Stimulated activated CD4-positive, alpha-beta T cell treated with anti-CD3 and anti-CD28 coated beads, Interleukin-12 subunit alpha, Interleukin-12 subunit beta, amount 100 ng/mL, for 24 hours (primary cell): ENCODE measurements at regions not wholly inside any gene's neighbourhood (a gene's known extent, or its start where the extent isn't known, plus 50 kb on each side); places are given as distances from the start of the nearest gene placed in this dataset.

ENCODE experiments used
- DNase-seq, 2 experiments: peaks; one replicate each; pipeline ENCODE4 v3.0.0-alpha.2; 2020; ENCODE audit warnings: low read depth in 2 of 2

GRCh38 chr2:137729305-137729704 lies 235.0 kb upstream of the HNMT start:
- no peak for DNase-seq

DNA sequence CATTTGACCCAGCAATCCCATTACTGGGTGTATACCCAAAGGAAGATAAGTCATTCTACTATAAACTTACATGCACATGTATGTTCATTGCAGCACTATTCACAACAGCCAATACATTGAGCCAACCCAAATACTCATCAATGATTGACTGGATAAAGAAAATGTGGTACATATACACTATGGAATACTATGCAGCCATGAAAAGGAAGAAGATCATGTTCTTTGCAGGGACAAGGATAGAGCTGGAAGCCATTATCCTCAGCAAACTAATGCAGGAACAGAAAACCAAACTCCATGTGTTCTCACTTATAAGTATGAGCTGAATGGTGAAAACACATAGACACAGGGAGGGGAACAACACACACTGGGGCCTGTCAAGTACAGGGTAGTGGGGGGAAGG lies 226.7 kb upstream of the HNMT start:
- DNase-seq: no peak

DNA sequence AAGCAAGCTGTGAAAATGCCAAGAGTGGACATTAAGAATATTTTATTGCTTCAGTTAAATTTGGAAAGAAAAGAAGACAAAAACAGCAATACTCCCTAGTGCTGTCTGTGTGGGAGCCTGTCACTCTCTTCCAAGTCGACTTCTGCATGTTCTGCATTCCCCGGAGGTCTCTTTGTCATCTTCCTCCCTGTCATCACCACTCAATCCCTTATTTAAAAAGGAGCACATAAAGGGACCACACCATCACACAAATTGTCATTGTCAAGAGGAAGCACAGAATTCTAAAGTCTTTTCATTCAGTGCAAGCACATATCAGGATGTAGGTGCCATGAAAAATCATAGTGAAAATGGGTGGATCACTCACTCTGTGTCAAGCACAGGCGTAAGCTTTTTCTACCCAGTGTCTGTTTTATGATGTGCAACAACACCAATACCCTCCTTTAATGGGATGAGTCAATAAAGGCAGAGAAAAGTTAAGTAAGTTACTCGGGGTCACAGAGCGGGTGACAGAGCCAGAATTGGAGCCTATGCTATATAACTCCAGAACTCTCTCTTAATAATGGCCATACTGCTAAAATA lies 222.4 kb upstream of the HNMT start:
- DNase-seq: no peak

DNA sequence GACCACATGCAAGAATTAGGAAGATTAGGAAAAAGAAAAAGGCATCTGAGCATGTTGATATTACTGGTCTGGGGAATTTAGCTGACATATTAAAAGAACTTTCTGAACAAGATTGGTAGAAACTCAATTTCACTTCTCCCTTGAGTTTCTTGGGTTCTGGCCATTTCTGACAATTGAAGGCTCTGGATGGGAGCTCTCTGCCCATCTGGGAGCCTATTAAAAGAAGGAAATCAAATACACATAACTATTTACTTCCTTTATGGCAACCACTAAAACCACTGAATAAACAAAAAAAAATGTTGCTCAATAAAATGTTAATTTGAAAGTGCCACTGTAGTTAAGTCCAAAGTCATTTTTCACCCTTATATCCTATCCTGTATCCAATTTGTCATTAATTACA lies 216.8 kb upstream of the HNMT start:
- no peak for DNase-seq

- DNase-seq: no peak
Observed at GRCh38 chr2:137748533-137748932, 215.7 kb upstream of the HNMT start.

DNA sequence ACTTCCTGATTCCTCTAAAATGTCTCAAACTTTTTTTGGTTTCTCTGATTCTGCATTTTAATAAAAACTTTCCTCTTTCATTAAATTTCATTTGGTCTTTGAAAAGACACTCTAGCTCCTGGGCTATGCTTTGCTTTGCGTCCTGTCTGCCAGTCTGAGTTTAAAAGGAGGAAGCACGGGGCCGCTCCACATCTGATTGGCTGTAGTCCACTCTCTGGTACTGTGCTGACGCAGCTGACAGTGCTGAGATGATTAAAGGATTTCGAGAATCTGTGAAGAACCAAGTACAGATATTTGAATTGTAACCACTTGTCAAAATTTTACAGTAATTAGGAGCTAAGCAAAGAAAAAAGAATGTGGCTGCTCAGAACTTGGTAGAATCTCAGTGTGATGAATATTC lies 199.6 kb upstream of the HNMT start:
- no peak for DNase-seq

GRCh38 chr2:137769406-137769805 lies 194.9 kb upstream of the HNMT start:
- DNase-seq: no peak

- DNase-seq: no peak
Observed at GRCh38 chr2:137770166-137770565, 194.1 kb upstream of the HNMT start.

DNA sequence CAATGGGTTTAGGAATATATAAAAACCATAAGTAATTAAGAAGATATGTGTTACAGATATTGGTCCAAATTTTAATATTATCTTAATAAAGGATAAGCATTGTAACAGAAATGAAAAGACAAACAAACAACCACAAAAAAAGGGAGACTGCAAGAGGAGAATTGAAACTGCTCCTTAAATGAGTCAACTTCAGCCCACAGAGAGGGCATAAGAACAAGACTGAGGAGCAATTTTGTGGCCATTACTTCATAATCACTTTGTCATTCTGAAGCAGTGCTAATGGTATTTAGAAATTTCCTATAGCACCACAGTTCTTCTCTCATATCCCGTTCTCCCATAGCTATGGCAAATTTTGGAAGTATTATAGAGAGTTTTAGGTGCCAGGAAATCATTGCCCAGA lies 193.2 kb upstream of the HNMT start:
- DNase-seq: no peak

DNA sequence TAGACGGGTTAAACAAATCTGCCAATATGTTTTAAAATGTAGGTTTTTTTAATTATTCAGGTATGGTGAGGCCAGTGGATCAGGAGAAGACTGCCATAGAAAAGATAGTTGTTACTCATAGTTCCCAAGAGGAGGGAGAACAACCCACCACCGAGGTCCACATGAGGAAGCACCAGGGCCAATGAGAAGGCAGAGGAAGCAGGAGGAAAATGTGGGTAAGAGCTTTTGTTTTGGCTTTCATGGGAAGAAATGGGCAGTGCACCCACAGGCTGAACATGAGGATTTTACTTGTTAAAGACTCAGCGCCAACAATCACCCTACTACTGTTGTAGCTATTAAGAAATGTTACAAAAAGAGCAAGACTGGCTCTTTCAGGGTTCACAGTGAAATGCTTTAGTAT lies 191.8 kb upstream of the HNMT start:
- DNase-seq: no peak

DNA sequence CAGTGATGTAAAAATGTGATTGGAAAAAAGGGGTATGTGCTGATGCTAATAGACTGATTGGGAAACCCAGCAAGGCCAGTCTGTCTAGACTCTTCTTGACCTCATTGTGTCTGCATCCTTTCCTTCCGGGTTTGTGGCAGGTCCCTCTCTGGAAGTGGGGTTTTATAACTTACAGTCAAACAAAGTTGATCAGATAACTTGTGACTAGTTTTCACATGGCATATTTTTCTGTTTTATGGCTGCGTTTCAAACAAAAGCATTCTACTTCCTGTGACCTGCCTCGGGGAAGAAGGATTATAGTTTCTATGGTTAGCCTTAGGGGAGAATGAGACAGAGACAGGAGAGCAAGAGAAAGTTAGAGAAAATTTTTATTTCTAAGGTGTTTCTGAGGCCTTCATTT lies 188.7 kb upstream of the HNMT start:
- no peak for DNase-seq

- DNase-seq: no peak
Observed at GRCh38 chr2:137776697-137777096, 187.6 kb upstream of the HNMT start.

- no peak for DNase-seq
Observed at GRCh38 chr2:137797641-137798040, 166.6 kb upstream of the HNMT start.

DNA sequence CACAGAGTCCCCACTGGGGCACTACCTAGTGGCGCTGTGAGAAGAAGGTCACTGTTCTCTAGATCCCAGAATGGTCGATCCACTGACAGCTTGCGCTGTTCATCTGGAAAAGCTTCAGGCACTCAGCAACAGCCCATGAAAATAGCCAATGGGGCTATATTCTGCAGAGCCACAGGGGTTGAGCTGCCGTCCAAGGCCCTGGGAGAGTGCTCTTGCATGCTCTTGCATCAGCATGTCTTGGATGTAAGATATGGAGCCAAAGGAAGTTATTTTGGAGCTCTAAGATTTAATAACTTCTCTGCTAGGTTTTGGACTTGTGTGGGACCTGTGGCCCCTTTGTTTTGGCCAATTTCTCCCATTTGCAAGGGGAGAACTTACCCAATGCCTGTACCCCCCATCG lies 164.7 kb upstream of the HNMT start:
- no peak for DNase-seq

DNA sequence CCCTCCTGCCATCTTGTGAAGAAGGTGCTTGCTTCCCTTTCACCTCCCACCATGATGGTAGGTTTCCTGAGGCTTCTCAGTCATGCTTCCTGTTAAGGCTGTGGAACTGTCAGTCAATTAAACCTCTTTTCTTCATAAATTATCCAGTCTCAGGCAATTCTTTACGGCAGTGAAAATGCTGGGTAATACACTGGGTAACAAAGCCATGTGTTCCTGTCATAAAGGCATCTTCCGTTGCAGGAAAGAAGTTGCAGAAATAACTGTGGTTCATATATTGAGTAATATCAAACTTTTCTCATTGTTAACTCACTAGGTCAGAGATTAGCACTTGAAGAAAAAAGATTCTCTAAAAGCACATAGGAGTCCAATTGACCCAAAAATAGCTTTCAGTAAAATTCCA lies 163.9 kb upstream of the HNMT start:
- DNase-seq: no peak

DNA sequence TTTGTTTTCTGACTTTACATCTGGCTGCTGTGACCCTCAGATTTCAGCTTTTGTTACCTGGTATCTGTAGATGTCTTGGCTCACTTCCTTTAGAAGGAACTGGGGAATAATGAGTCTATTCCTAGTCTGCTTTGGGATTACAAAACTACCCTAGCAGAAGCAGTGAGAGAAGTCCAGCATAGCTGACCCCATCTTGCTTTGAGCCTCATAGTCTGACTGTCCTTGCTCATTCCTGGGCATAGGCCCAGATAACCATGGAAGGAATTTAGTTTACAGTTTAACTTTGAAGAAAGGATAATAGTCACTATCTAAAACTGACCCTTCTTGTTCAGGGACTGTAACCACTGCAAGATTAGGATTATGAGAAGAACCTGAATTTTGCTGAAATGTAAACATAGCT lies 163.0 kb upstream of the HNMT start:
- no peak for DNase-seq

GRCh38 chr2:137802038-137802437 lies 162.2 kb upstream of the HNMT start:
- no peak for DNase-seq

DNA sequence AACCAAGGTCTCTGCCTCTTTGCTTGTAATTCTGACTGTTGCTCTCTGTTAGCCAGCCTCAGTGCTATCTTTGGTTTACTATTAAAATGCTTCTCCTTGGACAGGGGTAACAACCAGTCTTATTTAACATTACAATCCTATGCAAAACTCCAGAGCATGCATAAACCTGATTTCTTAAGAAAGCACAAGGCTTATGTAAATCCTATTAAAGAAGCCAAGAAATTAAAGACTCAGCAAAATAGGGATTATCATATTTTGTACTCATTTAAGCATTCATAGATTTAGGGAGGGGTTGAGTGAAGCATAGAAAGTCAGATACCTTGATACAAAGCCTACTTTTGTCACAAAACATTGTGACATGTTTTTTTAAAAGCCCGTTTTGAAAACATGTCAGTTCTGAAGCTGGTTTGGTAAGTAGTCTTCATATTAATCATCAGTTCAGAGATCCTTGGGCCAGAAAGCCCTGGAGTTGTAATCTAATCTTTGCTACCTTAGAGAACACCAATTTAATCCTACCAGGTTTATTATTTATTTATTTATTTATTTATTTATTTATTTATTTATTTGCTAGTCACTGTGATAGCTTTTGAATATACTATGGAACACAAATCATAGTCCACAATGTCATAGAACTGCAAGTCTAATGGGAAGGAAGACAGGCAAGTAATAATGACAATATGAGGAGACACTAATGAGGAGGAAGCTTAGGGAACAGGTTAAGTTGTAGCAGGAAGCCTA lies 158.0 kb upstream of the HNMT start:
- DNase-seq: no peak

DNA sequence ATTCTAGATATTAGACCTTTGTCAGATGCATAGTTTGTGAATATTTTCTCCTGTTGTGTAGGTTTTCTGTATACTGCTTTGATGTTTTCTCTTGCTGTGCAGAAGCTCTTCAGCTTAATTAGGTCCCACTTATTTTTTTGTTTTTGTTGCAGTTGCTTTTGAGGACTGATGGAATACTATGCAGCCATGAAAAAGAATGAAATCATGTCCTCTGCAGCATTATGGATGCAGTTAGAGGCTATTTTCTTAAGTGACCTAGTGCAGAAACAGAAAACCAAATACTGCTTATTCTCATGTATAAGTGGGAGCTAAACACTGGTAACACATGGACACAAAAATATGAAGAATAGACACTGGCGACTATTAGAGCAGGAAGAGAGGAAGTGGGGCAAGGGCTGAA lies 155.0 kb upstream of the HNMT start:
- no peak for DNase-seq

- DNase-seq: no peak
Observed at GRCh38 chr2:137809837-137810236, 154.4 kb upstream of the HNMT start.

DNA sequence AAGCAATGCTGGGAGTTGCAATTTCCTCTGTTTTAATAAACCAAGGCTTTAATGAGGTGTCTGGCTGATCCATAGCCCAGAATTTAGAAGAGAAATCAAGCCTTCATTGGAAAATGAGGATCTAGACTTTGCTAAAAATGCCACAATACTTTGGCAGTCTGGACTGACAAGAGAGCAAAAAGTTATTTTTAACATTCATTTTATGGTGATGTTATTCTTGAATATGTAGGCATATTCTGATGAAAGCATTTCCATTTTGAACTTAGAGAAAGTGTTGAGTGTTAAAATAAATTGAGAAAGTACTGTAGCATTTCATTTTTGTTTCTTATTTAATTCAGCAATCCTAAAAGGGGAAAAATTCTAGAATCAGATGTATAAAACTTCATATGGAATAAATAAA lies 151.8 kb upstream of the HNMT start:
- no peak for DNase-seq

- no peak for DNase-seq
Observed at GRCh38 chr2:137813176-137813575, 151.1 kb upstream of the HNMT start.

- DNase-seq: no peak
Observed at GRCh38 chr2:137817058-137817457, 147.2 kb upstream of the HNMT start.

DNA sequence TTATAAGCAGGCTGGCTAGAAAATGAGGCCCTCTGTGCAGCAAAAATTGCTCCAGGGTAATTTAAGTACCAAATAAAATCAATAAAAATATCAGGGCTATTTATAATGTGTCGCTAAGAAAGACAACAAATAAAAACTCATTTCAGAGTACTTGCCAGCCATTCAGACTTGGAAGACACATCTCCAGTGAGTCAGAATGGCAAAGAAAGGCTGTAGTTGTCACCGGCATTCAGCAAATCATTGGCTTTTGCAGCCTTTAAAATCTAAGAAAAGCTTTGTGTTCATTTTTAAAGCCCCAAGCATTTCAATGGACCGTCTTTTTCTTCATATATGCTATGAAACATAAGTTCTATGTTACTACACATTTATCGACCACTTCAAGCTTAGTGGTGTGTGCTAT lies 141.1 kb upstream of the HNMT start:
- no peak for DNase-seq
